GM23248 (cell line): ENCODE measurements at regions not wholly inside any gene's neighbourhood (a gene's known extent, or its start where the extent isn't known, plus 50 kb on each side); places are given as distances from the start of the nearest gene placed in this dataset.

Source experiments
- EZH2 ChIP-seq: fragments of 200-600 bp; sonication (generic); IDR thresholded peaks from 2 replicates; pipeline ENCODE4 v1.6.1; 2018; ENCODE audit warnings: antibody characterized with exemption, mild to moderate bottlenecking; ENCODE audit not compliant: insufficient read depth, poor library complexity, severe bottlenecking
- EZH2phosphoT487 ChIP-seq: fragments of 200-600 bp; sonication (generic); IDR thresholded peaks from 2 replicates; pipeline ENCODE4 v1.6.1; 2018; ENCODE audit warnings: antibody characterized with exemption, moderate library complexity, mild to moderate bottlenecking, low read depth; ENCODE audit not compliant: insufficient read depth

- TF ChIP-seq EZH2 (no peak), EZH2phosphoT487 (no peak)
Observed at GRCh38 chr4:26238426-26238777, 82.4 kb upstream of the RBPJ start.
